GM12891 (cell line): ENCODE measurements at regions not wholly inside any gene's neighbourhood (a gene's known extent, or its start where the extent isn't known, plus 50 kb on each side); places are given as distances from the start of the nearest gene placed in this dataset.

Source experiments
- POLR2A ChIP-seq: IDR thresholded peaks from 2 replicates; pipeline ENCODE4 v1.6.1; 2011; ENCODE audit warnings: low read depth, low read length, control low read depth
- SPI1 ChIP-seq: IDR thresholded peaks from 2 replicates; pipeline ENCODE4 v1.6.1; 2011; ENCODE audit warnings: low read depth, low read length, control low read depth

GRCh38 chr13:80740071-80740470 is 399.1 kb upstream of the SPRY2 start:
- TF ChIP-seq POLR2A (no peak), SPI1 (no peak)
